HG02763 (cell line): ENCODE measurements at regions not wholly inside any gene's neighbourhood (a gene's known extent, or its start where the extent isn't known, plus 50 kb on each side); places are given as distances from the start of the nearest gene placed in this dataset.
"Not testable (repeated sequence)": the region's sequence is repeated elsewhere in the genome, so short reads cannot be mapped to it uniquely, and the experiment has no call there.

ENCODE experiments used
- ATAC-seq: cut with Tn5 transposase; IDR thresholded peaks from one replicate; pipeline ENCODE4 v1.9.1; 2021; ENCODE audit warnings: mild to moderate bottlenecking, moderate library complexity; ENCODE audit not compliant: unreplicated experiment

DNA sequence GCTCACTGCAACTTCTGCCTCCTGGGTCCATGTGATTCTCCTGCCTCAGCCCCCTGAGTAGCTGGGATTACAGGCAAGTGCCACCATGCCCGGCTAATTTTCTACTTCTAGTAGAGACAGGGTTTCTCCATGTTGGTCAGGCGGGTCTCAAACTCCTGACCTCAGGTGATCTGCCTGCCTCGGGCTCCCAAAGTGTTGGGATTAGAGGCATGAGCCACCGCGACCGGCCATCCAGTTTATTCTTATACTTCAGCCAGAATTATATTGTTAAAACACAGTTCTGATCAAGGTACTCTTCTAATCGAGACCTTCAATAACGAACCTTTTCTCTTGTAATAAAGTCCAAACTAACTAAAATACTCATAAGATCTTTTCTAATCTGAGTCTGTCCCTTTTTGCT is 119.6 kb upstream of the FAR2 start:
- ATAC-seq, result not testable (repeated sequence)

DNA sequence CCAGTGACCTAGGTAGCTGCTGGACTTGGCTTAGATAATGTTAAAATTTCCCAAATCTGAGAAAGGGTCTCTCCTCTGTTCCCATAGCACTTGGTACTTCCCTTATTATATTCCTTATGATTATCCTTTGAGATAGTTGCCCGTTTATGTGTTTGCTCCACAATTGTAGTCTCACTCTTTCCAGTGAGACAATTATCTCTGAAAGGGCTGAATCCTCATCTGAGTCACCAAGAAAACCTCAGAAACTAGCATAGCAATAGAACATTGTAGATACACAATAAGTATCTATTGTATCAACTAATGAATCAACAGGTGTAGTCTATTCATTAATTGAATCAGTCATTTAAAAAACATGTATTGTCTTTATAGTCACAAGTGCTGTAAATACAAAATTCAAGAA is 119.1 kb upstream of the FAR2 start:
- ATAC-seq, result no peak

DNA sequence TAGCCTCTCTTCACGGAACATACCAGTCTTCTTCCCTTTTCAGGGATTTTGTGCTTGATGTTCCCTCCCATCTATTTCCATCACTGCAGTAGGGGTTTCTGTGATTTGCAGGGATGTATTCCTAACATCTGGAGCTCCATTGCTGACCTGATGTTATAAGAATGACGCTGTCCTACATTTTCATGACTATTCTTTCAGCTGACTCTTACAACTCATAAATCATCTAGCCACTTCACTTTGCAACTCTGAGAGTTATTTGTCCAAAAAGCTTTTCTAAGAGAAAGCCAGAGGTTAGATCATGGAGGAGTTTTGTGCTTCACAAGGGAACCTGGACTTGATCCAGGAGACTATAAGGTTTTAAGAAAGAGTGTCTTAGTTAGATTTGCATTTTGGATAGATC is 116.6 kb upstream of the FAR2 start:
- ATAC-seq, result no peak

DNA sequence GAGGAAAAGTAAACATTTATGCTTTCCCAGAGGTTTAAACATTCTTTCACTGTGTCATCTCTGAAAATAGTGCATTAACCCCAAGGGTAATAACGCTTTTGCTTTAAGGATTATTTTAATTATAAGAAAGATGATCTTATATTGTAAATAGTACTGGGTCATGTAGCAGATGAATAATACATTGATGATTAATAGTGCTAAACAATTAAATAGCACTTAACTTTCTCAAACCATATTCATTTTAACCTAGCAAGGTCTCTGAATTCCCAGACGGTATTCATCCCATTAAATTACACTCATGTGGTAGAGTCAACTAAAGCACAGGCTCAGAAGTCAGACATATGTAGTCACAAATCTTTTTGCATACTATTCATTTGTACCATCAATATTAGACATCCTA is 115.6 kb upstream of the FAR2 start:
- no peak for ATAC-seq

DNA sequence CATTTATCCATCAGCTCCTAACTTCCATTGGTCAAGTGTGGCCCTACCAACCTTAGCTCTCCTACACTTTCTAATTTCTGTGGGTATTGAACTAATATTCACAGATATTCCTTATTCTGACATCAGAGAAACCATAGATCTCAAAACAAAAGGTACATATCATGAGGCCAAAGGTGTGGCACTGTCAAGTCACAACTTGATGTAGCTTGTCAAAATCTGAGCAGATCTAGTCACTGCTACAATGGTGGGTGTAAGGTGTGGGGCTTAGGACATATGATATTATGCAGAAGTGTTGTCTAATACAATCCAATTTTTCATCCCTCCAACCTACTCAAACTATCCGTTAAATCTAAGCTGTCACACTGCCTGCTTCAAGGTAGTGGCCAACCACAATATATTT is 114.0 kb upstream of the FAR2 start:
- no peak for ATAC-seq

DNA sequence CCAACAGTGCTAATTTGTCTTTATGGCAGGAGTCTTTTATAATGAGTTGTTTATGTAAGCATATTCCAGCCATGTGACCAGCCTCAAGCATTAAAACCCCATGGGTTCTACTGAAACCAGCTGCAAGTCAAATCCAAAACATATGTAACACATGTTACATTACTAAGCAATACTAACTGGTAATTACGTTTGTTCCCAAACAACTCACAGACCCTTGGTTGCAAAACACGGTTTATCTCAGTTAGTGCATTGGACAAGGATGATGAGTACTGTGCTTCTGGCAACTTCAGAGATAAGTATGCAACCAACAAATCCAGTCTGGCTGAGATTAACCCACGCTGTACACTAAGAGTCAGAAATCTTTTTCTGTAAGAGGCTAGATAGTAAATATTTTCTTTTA is 110.1 kb upstream of the FAR2 start:
- ATAC-seq, result no peak

DNA sequence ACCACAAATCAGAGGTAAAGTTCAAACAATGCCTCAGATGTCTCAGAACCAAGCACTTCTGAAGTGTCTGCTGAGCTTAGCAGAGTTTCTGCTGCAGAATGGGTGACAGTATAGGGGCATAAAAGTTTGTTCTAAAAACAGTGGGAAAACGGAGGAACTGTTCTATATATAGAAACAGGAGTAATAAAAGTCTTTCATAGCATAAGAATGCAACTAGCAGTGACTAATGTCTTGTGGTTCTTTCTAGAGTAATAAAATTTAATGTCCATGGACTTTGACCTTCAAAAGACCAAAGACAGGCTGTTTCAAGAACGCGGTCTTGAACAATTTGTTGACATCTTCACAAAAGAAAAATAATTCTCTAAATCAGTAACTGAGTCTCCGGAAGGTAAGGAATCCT is 107.5 kb upstream of the FAR2 start:
- no peak for ATAC-seq

DNA sequence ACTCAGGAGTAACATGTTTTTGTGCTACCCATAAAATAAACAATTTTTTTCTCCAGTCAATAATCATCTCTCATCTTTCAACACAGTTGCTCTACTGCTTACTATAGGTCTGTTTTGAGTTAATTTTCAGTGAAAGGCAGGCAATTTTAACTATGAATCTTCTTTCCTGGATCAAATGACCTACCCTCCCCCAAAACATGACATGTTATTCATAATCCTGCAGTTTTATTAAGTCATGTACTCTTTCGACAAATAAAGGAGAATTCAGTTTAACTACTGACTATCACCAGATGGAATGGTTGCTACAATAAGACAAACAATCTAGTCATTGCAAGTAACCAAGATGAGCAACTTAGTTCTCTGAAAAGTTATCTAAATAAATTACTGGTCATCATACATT is 106.0 kb upstream of the FAR2 start:
- no peak for ATAC-seq

DNA sequence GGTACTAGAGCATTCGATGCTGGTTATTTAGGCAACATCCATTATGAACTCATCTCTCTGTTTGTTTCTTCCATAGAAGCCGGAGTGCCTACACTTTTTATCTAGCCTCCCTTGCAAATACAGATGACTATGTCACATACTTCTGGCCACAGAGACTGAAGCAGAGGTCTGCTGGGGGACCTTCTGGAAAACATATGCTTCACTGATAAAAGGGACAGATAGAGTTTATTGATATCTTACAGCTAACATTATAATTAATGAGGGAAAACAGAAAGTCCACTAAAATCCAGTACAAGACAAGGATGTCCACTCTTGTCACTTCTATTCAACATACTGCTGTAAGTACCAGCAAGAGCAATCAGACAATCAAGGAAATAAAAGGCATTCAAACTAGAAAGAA is 104.3 kb upstream of the FAR2 start:
- ATAC-seq, result no peak

DNA sequence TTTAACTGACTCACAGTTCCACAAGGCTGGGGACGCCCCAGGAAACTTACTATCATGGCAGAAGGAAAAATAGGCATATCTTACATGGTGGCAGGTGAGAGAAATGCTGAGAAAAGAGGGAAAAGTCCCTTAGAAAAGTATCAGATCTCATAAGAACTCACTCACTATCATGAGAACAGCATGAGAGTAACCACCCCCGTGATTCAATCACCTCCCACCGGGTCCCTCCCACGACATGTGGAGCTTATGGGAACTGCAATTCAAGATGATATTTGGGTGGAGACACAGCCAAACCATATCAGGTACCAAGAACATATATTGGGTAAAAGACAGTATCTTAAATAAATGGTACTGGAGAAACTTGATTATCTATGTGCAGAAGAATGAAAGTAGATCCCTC is 100.3 kb upstream of the FAR2 start:
- no peak for ATAC-seq

DNA sequence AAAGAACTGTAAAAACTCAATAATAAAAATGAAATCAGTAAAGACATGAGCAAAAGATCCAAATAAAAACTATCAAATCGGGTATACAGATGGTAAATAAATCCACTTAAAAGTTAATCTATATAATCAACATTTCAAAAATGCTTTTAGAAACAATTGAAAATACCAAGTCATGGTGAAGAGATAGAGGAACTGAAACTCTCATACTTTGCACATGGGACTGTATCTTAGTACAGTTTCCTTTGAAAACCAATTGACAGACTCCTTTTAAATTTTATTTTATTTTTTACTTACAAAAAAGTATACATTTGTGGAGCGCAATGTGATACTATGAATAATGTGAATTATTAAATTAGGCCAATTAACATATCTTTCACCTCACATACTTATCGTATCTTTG is 98.6 kb upstream of the FAR2 start:
- peak; percentile 77 for ATAC-seq

DNA sequence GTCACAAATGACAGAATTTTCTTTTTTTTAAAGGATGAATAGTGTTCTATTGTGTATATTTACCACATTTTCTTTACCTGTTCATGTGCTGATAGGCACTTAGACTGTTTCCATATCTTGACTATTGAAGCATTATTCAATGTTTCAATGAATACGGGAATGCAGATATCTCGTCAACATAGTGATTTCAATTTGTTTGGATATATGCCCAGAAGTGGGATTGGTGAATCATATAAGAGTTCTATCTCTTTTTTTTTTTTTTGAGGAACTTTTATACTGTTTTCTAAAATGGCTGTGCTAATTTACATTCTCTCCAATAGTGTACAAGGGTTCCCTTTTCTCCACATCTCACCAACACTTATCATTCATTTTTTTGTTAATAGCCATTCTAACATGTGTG is 97.9 kb upstream of the FAR2 start:
- no peak for ATAC-seq

DNA sequence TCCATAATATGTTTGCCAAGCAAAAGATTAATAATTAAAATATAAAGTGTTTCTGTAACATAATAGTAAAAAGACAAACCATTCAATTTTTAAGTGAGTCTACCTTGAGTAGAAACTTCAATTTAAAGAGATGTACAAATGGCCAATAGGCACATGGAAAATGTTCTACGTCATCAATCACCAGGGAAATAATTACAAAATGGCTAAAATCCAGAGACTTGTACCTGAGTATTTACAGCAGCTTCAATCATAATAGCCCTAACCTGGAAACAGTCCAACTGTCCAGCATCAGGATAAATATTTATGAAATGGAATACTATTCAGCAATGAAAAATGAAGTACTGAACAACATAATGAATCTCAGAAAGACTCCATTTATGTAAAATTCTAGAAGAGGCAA is 95.5 kb upstream of the FAR2 start:
- no peak for ATAC-seq

DNA sequence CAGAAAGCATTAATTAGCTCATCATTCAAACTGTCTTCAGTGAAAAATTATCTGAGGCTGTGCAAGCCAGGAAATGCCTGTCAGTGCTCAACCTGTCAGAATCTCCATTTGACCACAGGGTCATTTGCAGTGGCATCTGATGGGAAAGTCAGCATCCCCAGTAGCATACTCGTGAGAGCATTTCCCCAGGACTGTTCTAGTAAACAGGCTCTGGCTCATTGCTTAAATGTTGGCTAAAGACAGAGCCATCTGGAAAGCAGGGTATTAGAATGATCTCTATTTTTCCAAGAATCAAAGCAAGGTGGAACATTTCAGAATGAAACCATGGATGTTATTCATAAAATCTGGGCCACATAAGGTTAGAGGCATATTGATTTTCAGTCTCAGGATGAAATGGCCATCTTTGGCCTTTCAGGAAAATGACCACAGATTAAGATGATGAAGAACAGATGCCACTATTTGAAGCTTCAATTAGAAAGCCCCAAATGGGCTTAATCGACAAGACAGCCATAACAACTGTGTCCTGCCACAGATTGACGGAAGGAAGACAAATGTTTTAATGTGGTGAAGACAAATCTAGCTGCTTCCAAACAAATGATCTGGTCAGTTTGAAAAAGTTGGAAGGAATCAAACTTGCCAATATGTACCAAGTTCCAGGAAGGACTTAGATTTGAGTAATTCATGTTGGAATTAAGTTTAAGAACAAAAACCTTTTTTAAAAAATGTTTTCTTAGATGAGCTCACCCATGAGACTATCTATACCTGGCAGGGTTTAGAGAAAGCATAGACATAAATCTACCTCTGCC is 94.0 kb upstream of the FAR2 start:
- ATAC-seq, result no peak

DNA sequence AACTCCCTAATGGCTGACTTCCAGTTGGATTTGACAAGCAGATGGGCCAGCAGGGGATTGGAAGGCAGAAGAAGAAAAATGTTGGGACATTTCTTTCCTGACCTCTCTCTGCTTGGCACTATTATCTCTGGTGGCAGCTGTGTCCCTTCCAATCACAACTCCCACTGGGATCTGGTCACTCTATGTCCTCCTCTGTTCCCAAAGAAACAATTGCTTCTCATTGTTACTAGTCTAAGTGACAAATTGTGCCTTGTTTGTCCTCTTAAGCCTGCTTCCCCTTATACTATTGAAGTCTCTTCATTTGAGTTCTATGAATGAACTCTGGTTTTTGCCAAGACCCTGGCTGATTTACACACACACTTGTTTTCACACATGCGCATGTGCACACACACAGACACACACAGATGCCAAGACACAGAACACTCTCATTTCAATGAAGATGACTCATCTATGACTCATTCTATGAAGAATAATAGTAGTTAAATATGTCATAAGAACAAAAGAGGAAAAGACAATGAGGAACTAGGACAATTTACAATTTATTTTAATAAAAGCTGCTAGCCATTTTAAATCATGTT is 83.0 kb upstream of the FAR2 start:
- ATAC-seq, result no peak

DNA sequence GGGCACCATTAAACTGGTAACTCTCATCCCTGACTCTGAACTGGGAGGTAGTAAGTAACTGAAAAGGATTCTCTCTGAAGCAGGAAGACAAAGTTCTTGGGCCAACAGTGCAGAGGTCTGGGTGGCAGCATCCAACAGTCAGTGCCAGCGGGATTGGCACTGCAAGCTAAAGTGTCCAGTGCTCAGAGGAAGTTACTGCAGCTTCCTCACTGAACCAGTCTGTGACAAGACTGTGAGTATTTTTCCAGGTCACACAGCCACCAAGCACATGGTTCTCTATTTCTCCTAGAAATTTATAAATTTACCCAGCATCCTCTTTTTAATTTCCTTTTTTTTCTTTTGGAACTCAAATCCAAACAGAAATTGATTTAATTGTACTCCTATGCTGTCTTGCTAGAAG is 81.6 kb upstream of the FAR2 start:
- ATAC-seq, result no peak

DNA sequence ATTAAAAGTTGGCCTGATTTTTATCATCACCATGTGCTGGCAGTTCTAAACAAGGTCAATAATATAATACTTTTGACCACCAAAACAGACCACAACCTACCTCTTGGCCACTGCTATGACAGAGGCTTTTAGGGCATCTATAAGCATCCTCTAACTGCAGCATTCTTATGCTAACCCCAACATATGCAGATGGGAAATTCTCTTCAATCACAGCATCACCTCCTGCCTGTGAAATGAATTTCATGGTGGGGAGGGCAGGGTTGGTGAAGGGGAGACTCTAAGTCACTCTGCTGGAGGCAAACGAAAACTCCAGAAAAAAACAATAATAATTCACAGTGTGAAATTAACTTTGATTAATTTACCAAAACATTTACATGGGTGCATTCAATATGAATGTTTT is 78.8 kb upstream of the FAR2 start:
- ATAC-seq, result no peak

DNA sequence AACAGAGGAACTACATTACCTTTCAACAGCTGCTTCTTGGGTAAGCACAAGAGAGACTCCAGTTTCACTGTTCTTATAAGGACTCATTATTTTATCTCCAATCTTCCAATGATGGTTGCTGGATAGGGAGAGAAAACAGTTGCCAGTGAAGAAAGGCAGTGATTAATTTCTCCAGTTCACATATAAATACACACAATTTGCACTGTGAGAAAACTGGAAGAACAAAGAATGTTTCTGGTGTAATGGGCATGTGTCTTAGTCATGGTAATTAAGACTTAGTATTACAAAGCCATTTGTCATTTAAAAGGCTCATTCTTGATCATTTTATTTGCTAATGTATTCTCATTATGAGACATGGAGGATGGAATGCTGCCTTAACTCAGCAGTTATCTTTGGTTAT is 78.0 kb upstream of the FAR2 start:
- ATAC-seq, result no peak

DNA sequence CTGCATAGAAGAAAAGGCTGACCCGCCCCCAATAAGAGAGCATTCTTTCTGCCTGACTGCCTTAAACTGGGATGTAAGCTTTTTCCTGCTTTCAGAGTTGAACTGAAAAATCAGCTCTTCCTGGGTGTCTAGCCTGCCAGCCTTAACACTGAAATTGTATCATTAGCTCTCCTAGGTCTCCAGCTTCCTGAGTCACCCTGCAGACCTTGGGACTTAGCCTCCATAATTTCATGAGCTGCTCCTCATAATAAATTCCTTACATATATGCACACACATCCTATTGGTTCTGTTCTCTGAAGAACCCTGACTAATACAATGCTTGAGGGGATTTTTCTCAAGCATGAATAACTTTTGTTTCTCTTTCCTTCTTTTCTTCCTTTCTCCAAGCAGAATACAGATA is 76.4 kb upstream of the FAR2 start:
- ATAC-seq, result no peak

DNA sequence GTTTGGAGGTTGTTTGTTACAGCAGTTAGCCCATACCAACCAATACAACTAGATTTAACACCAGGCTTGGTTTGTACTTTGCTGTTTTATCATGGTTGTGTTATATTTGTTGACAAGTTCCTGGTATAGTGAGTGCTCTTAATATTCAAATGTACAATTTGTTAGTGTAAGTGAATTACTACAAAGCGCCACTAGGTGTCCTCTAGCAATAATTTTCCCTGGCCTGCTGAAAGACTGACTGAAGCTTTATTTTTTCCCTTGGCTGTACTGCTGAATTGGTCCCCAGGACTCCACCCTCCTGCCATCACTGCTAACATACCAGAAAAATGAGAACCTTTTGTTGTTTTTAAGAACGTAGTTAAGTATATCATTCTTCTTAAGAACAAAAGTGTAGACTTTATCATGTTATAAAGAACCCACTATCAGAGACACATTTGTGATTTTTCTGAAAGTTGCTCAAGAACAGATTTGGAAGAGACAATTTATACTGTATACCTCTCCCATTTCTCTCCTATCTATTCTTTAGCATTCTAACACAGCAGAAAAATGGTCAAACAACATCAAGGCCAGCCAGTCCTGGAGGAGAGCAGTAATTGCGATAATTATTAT is 75.3 kb upstream of the FAR2 start:
- no peak for ATAC-seq

DNA sequence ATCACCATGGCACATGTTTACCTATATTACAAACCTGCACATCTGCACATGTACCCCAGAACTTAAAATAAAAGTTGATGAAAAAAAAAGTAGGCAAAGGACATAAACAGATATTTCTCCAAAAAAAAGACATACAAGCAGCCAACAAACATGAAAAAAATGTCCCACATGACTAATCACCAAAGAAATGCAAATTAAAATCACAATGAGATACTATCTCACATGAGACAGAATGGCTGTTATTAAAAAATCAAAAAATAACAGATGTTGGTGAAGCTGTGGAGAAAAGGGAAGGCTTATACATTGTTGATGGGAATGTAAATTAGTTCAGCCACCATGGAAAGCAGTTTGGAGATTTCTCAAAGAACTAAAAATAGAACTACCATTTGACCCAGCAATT is 68.0 kb upstream of the FAR2 start:
- ATAC-seq, result no peak

DNA sequence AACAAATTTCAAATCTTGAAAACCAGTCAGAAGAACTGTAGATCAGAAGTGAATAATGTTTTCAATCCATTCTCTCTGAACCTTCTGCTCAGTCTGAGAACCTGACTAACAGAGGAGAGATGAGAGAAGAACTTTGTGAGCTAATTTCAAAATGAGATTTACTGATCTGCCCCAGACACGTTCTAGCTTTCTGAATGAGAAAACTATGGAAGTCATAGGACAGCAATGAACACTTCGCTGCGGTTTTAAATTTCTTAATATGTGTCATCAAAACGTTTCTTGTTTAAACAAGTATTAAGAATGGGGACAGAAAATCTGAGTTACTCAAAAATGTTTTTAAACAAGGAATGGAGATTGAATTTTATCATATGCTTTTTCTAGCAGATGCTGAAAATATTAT is 66.6 kb upstream of the FAR2 start:
- ATAC-seq, result no peak
